ENCODE measurements at regions not wholly inside any gene's neighbourhood (a gene's known extent, or its start where the extent isn't known, plus 50 kb on each side); places are given as distances from the start of the nearest gene placed in this dataset.
"Not testable (repeated sequence)": the region's sequence is repeated elsewhere in the genome, so short reads cannot be mapped to it uniquely, and the experiment has no call there.

DNA sequence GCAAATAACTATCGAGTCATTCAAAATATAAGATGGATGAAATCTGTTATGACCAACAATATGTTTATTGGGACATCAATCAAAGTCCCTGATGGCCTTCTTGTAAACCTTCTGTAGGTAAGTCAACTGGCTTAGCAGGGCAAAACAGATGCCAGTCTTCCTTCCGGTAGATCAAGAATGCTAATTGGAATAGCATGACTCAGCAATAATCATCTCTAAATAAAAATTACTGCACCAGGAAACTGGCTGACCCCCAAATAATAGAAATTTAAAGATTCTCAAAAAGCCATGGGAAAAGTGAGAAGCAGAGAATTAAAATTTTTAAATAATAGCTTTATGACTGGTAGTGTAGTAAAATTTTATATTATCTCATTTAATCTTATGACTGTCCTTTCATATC, 1005.4 kb downstream of the OLFM4 start:
- in situ Hi-C loops (cut with HindIII; ENCODE audit: low pct_ligation_motif_present, low sequenced_read_pairs) = no loop called here
- no peak for DNase-seq

GRCh38 chr13:54057416-54057815, 1028.8 kb downstream of the OLFM4 start:
- DNase-seq; H3K27me3 ChIP-seq (replicated peaks); H3K4me3 ChIP-seq (ENCODE audit: low read depth, low read length); in situ Hi-C loops (cut with HindIII; ENCODE audit: low pct_ligation_motif_present, low sequenced_read_pairs); H3K27ac ChIP-seq; H3K36me3 ChIP-seq (replicated peaks): not testable (repeated sequence)

More for the DNA sequence above, 1005.4 kb downstream of the OLFM4 start:
- Histone ChIP-seq H3K27me3 (replicated peaks) (no peaks in the 10 kb centered on the region), H3K36me3 (replicated peaks) (no peaks in the 10 kb centered on the region), H3K4me3 (ENCODE audit: low read depth, low read length) (no peak overlapping the region), H3K27ac (no peak overlapping the region)
- no peak for TF ChIP-seq CTCF (IDR thresholded peaks at IDR 0.05; ENCODE audit: low read depth, low read length, missing control alignments)

- DNase-seq; H3K4me3 ChIP-seq (ENCODE audit: low read depth, low read length); H3K27me3 ChIP-seq (replicated peaks); in situ Hi-C loops (cut with HindIII; ENCODE audit: low pct_ligation_motif_present, low sequenced_read_pairs); H3K27ac ChIP-seq; H3K36me3 ChIP-seq (replicated peaks): not testable (repeated sequence)
Measured at GRCh38 chr13:54069958-54070357, 1041.3 kb downstream of the OLFM4 start.

- H3K27ac ChIP-seq = no peak overlapping the region
- no peak overlapping the region for H3K4me3 ChIP-seq (ENCODE audit: low read depth, low read length)
- in situ Hi-C loops (cut with HindIII; ENCODE audit: low pct_ligation_motif_present, low sequenced_read_pairs) = no loop called here
- H3K27me3 ChIP-seq (replicated peaks) = no peaks in the 10 kb centered on the region
- DNase-seq = no peak
- H3K36me3 ChIP-seq (replicated peaks) = no peaks in the 10 kb centered on the region
- no peak for TF ChIP-seq CTCF (IDR thresholded peaks at IDR 0.05; ENCODE audit: low read depth, low read length, missing control alignments)
Measured at GRCh38 chr13:54077569-54077968, 1049.0 kb downstream of the OLFM4 start.

- in situ Hi-C loops (cut with HindIII; ENCODE audit: low pct_ligation_motif_present, low sequenced_read_pairs) = no loop called here
- no peaks in the 10 kb centered on the region for H3K36me3 ChIP-seq (replicated peaks)
- H3K27ac ChIP-seq = no peak overlapping the region
- no peak overlapping the region for H3K4me3 ChIP-seq (ENCODE audit: low read depth, low read length)
- no peaks in the 10 kb centered on the region for H3K27me3 ChIP-seq (replicated peaks)
- TF ChIP-seq CTCF (IDR thresholded peaks at IDR 0.05; ENCODE audit: low read depth, low read length, missing control alignments) = no peak
- DNase-seq = no peak
Measured at GRCh38 chr13:54078271-54078870, 1049.8 kb downstream of the OLFM4 start.

DNA sequence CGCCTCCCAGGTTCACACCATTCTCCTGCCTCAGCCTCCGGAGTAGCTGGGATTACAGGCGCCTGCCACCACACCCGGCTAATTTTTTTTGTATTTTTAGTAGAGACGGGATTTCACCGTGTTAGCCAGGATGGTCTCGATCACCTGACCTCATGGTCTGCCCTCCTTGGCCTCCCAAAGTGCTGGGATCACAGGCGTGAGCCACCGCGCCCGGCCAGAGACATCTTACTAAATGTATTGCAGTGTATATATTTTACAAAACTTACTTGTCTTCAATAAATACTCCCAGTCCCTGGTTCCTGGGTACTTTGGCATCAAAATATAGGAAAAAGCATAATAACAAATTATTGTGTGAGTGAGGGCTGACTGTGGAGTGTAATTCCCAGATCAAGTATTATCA, 1053.7 kb downstream of the OLFM4 start:
- H3K27ac ChIP-seq; DNase-seq; H3K27me3 ChIP-seq (replicated peaks); H3K36me3 ChIP-seq (replicated peaks); in situ Hi-C loops (cut with HindIII; ENCODE audit: low pct_ligation_motif_present, low sequenced_read_pairs); H3K4me3 ChIP-seq (ENCODE audit: low read depth, low read length): not testable (repeated sequence)

DNA sequence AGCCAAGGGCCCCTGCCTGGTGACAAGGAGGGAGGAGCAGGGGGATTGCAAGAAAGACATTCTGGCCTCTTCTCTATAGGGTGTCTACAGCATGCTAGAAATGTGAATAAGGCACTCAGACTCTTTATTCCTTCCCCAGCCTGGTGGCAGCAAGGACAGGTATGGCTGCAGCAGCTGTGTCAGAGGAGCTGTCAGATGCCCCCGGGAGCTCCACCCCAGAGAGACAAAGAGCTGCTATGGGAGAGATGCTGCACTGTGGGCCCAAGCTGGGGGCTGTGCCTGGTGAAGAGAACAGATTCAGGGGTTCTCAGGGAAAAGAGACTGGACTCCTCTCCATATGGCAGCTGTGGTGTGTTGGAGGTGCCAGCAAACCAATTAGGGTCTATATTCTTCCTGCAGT, 1063.3 kb downstream of the OLFM4 start:
- TF ChIP-seq CTCF (IDR thresholded peaks at IDR 0.05; ENCODE audit: low read depth, low read length, missing control alignments) = no peak
- DNase-seq = no peak
- H3K27me3 ChIP-seq (replicated peaks) = no peaks in the 10 kb centered on the region
- H3K36me3 ChIP-seq (replicated peaks) = no peaks in the 10 kb centered on the region
- no peak overlapping the region for H3K4me3 ChIP-seq (ENCODE audit: low read depth, low read length)
- H3K27ac ChIP-seq = no peak overlapping the region
- in situ Hi-C loops (cut with HindIII; ENCODE audit: low pct_ligation_motif_present, low sequenced_read_pairs) = no loop called here
